ENCODE measurements at regions not wholly inside any gene's neighbourhood (a gene's known extent, or its start where the extent isn't known, plus 50 kb on each side); places are given as distances from the start of the nearest gene placed in this dataset.
A peak's percentile ranks its signal among the peaks of the same experiment; 100 is the strongest.

GRCh38 chr21:43274022-43274945 is 105.5 kb downstream of the CRYAA start:
- H3K27ac ChIP-seq (ENCODE audit: low read depth, low read length): no peak overlapping the region
- H3K27me3 ChIP-seq (ENCODE audit: insufficient read depth, low read length): peaks cover 38% of the 10 kb centered on the region
- H3K4me3 ChIP-seq (ENCODE audit: insufficient read depth, low read length): no peak overlapping the region
- no peaks in the 10 kb centered on the region for H3K9me3 ChIP-seq (ENCODE audit: low read depth, low read length)
- no peak overlapping the region for H3K4me2 ChIP-seq (ENCODE audit: insufficient read depth, low read length)
- no peaks in the 10 kb centered on the region for H4K20me1 ChIP-seq (ENCODE audit: insufficient read depth, low read length)
- H3K79me2 ChIP-seq (ENCODE audit: insufficient read depth, low read length): no peaks in the 10 kb centered on the region
- H3K36me3 ChIP-seq (ENCODE audit: insufficient read depth, low read length): no peaks in the 10 kb centered on the region
- no peak overlapping the region for H2AFZ ChIP-seq (ENCODE audit: low read length)
- DNase-seq (ENCODE audit: insufficient read length, low spot score, missing footprints): peak; percentile 79
- no peak for TF ChIP-seq CTCF (IDR thresholded peaks at IDR 0.05; ENCODE audit: extremely low read depth, low read depth, low read length)
- no peaks in the 10 kb centered on the region for H3K4me1 ChIP-seq (ENCODE audit: insufficient read depth, low read length)

GRCh38 chr21:43273708-43274021 is 104.9 kb downstream of the CRYAA start:
- H3K27me3 ChIP-seq (ENCODE audit: insufficient read depth, low read length): peaks cover 34% of the 10 kb centered on the region
- H3K9me3 ChIP-seq (ENCODE audit: low read depth, low read length): no peaks in the 10 kb centered on the region
- DNase-seq (ENCODE audit: insufficient read length, low spot score, missing footprints): no peak
- TF ChIP-seq CTCF (IDR thresholded peaks at IDR 0.05; ENCODE audit: extremely low read depth, low read depth, low read length): no peak
- H3K36me3 ChIP-seq (ENCODE audit: insufficient read depth, low read length): no peaks in the 10 kb centered on the region
- no peak overlapping the region for H2AFZ ChIP-seq (ENCODE audit: low read length)
- H4K20me1 ChIP-seq (ENCODE audit: insufficient read depth, low read length): no peaks in the 10 kb centered on the region
- H3K4me3 ChIP-seq (ENCODE audit: insufficient read depth, low read length): no peak overlapping the region
- H3K79me2 ChIP-seq (ENCODE audit: insufficient read depth, low read length): no peaks in the 10 kb centered on the region
- no peak overlapping the region for H3K4me2 ChIP-seq (ENCODE audit: insufficient read depth, low read length)
- H3K4me1 ChIP-seq (ENCODE audit: insufficient read depth, low read length): no peaks in the 10 kb centered on the region
- H3K27ac ChIP-seq (ENCODE audit: low read depth, low read length): no peak overlapping the region

GRCh38 chr21:43273016-43273707 is 104.4 kb downstream of the CRYAA start:
- no peak overlapping the region for H3K4me3 ChIP-seq (ENCODE audit: insufficient read depth, low read length)
- H3K4me2 ChIP-seq (ENCODE audit: insufficient read depth, low read length): no peak overlapping the region
- H3K9me3 ChIP-seq (ENCODE audit: low read depth, low read length): no peaks in the 10 kb centered on the region
- peak; percentile 81 for DNase-seq (ENCODE audit: insufficient read length, low spot score, missing footprints)
- no peaks in the 10 kb centered on the region for H3K79me2 ChIP-seq (ENCODE audit: insufficient read depth, low read length)
- no peak overlapping the region for H2AFZ ChIP-seq (ENCODE audit: low read length)
- TF ChIP-seq CTCF (IDR thresholded peaks at IDR 0.05; ENCODE audit: extremely low read depth, low read depth, low read length): no peak
- H3K27ac ChIP-seq (ENCODE audit: low read depth, low read length): no peak overlapping the region
- no peaks in the 10 kb centered on the region for H3K4me1 ChIP-seq (ENCODE audit: insufficient read depth, low read length)
- H3K36me3 ChIP-seq (ENCODE audit: insufficient read depth, low read length): no peaks in the 10 kb centered on the region
- no peaks in the 10 kb centered on the region for H4K20me1 ChIP-seq (ENCODE audit: insufficient read depth, low read length)
- H3K27me3 ChIP-seq (ENCODE audit: insufficient read depth, low read length): peaks cover 30% of the 10 kb centered on the region

GRCh38 chr21:43272591-43272990 is 103.8 kb downstream of the CRYAA start:
- Histone ChIP-seq H4K20me1 (ENCODE audit: insufficient read depth, low read length) (no peaks in the 10 kb centered on the region), H3K4me3 (ENCODE audit: insufficient read depth, low read length) (no peak overlapping the region), H3K36me3 (ENCODE audit: insufficient read depth, low read length) (no peaks in the 10 kb centered on the region), H3K27ac (ENCODE audit: low read depth, low read length) (no peak overlapping the region), H2AFZ (ENCODE audit: low read length) (no peak overlapping the region), H3K4me1 (ENCODE audit: insufficient read depth, low read length) (no peaks in the 10 kb centered on the region), H3K27me3 (ENCODE audit: insufficient read depth, low read length) (peaks cover 24% of the 10 kb centered on the region), H3K4me2 (ENCODE audit: insufficient read depth, low read length) (no peak overlapping the region), H3K9me3 (ENCODE audit: low read depth, low read length) (no peaks in the 10 kb centered on the region), H3K79me2 (ENCODE audit: insufficient read depth, low read length) (no peaks in the 10 kb centered on the region)
- no peak for TF ChIP-seq CTCF (IDR thresholded peaks at IDR 0.05; ENCODE audit: extremely low read depth, low read depth, low read length)
- peak; percentile 58 for DNase-seq (ENCODE audit: insufficient read length, low spot score, missing footprints)

Data from osteoblast (primary cell).